Lower lobe of right lung (tissue), 2 donors: ENCODE measurements at regions not wholly inside any gene's neighbourhood (a gene's known extent, or its start where the extent isn't known, plus 50 kb on each side); places are given as distances from the start of the nearest gene placed in this dataset.

Source experiments
- ATAC-seq, 2 donors: fragments of 200-7000 bp; cut with Tn5 transposase; one replicate each; pipeline ENCODE4 v1.9.1; 2020 to 2022; ENCODE audit warnings: mild to moderate bottlenecking in 2 of 2, moderate library complexity in 2 of 2
- DNase-seq: peaks from one replicate; pipeline ENCODE4 v3.0.0-alpha.2; 2020
- H3K27ac ChIP-seq: fragments of 200-600 bp; one replicate; pipeline ENCODE4 v1.8.0; 2022
- H3K27me3 ChIP-seq: fragments of 200-600 bp; one replicate; pipeline ENCODE4 v1.8.0; 2022; ENCODE audit warnings: low read depth
- H3K36me3 ChIP-seq: fragments of 200-600 bp; one replicate; pipeline ENCODE4 v1.8.0; 2022; ENCODE audit warnings: mild to moderate bottlenecking
- H3K4me1 ChIP-seq: fragments of 200-600 bp; one replicate; pipeline ENCODE4 v1.8.0; 2022
- H3K4me3 ChIP-seq: fragments of 200-600 bp; one replicate; pipeline ENCODE4 v1.8.0; 2022; ENCODE audit warnings: mild to moderate bottlenecking
- H3K9me3 ChIP-seq: fragments of 200-600 bp; one replicate; pipeline ENCODE4 v1.8.0; 2022
- intact Hi-C: fragments of 100-400 bp; cut with DNase I; formaldehyde crosslinking; loops from one replicate; pipeline ENCODE4 v1.11.0; 2022
- TF ChIP-seq, protein P1 (sequence below): fragments of 200-600 bp; IDR thresholded peaks from one replicate; pipeline ENCODE4 v1.8.0; 2022; ENCODE audit warnings: antibody characterized with exemption, mild to moderate bottlenecking
- donor health status: DM: no; HTN: yes; CAD: no; lungs with severe emphysema.

DNA sequence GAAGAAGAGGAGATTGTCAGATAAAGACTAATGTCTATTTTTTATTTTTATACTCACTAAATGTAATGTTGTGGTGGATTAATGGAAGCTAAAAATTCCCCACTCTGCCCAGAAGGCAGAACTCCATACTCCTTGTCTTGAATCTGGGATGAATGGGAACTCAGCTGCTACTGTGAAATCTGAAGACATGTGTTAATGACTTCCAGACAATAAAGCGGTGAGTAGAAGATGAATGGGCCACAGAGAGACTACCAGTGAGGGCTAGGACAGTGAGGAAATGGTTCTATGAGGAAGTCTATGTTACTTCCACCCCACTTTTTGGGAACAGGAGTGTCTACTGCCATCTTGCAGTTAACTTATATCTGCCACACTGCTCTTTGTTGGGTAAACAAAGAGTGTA is 726.9 kb downstream of the CDH8 start:
- no peaks in the 10 kb centered on the region for H3K9me3 ChIP-seq
- no peaks in the 10 kb centered on the region for H3K36me3 ChIP-seq
- H3K27me3 ChIP-seq, result no peaks in the 10 kb centered on the region
- ATAC-seq, result no peak
- no peak for DNase-seq
- no peak overlapping the region for H3K4me3 ChIP-seq
- H3K27ac ChIP-seq, result no peak overlapping the region
- TF ChIP-seq, protein P1, sequence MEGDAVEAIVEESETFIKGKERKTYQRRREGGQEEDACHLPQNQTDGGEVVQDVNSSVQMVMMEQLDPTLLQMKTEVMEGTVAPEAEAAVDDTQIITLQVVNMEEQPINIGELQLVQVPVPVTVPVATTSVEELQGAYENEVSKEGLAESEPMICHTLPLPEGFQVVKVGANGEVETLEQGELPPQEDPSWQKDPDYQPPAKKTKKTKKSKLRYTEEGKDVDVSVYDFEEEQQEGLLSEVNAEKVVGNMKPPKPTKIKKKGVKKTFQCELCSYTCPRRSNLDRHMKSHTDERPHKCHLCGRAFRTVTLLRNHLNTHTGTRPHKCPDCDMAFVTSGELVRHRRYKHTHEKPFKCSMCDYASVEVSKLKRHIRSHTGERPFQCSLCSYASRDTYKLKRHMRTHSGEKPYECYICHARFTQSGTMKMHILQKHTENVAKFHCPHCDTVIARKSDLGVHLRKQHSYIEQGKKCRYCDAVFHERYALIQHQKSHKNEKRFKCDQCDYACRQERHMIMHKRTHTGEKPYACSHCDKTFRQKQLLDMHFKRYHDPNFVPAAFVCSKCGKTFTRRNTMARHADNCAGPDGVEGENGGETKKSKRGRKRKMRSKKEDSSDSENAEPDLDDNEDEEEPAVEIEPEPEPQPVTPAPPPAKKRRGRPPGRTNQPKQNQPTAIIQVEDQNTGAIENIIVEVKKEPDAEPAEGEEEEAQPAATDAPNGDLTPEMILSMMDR, result no peak
- intact Hi-C loops, result no loop called here
- H3K4me1 ChIP-seq, result no peaks in the 10 kb centered on the region

GRCh38 chr16:61306204-61306603 is 730.0 kb downstream of the CDH8 start:
- no peak for DNase-seq
- H3K36me3 ChIP-seq, result no peaks in the 10 kb centered on the region
- no peaks in the 10 kb centered on the region for H3K4me1 ChIP-seq
- no peaks in the 10 kb centered on the region for H3K27me3 ChIP-seq
- H3K27ac ChIP-seq, result no peak overlapping the region
- ATAC-seq, result no peak
- intact Hi-C loops, result no loop called here
- no peaks in the 10 kb centered on the region for H3K9me3 ChIP-seq
- TF ChIP-seq, protein P1, result no peak
- H3K4me3 ChIP-seq, result no peak overlapping the region

DNA sequence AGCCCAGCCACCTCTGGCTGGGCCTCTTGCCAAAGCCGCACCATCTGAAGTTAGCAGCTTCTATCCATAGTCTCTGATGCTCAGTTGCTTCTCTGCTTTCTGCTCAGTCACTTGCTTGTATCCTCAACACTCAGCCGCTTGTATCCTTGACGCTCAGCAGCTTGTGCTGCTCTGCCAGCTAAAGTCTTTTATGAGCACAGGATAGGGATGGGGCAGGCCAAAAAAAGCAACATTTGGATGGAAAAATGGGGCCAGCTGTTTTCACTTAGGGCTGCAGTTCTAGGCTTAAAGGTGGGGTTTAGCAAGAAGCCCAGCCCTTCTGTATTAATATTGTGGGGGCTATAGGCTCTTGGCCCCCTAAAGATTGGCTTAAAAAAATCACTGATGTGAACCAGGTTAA is 739.4 kb downstream of the CDH8 start:
- intact Hi-C loops, result no loop called here
- Histone ChIP-seq H3K36me3 (no peaks in the 10 kb centered on the region), H3K27ac (no peak overlapping the region), H3K27me3 (no peaks in the 10 kb centered on the region), H3K9me3 (no peaks in the 10 kb centered on the region), H3K4me1 (no peaks in the 10 kb centered on the region), H3K4me3 (no peak overlapping the region)
- TF ChIP-seq, protein P1, result no peak
- no peak for DNase-seq
- no peak for ATAC-seq

DNA sequence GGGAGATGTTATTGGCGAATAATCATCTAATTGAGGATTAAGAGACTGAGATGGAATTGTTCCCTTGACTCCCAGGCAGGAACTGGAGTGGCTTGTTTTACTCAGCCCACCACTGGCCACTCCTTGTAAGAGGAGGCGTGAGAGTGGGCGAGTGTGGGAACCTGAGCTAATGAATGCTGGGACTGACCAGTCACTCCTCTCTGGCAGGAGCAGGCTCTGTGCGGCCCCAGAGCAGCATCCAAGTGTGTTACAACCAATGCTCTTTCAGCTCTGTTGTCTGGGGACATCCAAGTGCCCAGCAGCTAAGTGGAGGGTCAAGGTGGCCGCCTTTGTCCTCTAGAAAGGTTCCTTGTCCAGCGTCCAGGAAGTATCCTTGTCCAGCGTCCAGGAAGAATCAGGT is 739.9 kb downstream of the CDH8 start:
- TF ChIP-seq, protein P1, result no peak

DNA sequence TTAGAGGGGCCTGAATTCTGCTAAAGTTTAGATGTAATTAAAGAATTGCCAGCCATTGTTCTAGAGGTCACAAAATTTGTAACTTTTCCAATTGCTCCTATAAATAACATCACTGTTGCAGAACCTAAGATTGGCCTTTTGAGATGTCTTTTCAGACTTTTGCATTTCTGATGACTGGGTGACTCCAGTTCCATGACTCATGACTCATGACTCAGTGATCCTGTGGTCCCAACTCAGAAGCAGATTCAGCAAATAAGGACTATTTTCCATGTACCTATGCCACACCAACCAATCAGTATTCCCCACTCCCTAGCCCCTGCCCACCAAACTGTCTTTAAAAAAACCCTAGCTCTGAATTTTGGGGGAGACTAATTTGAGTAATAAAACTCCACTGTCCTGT is 740.9 kb downstream of the CDH8 start:
- no peak for ATAC-seq
- Histone ChIP-seq H3K4me3 (no peak overlapping the region), H3K27me3 (no peaks in the 10 kb centered on the region), H3K27ac (no peak overlapping the region), H3K4me1 (no peaks in the 10 kb centered on the region), H3K9me3 (no peaks in the 10 kb centered on the region), H3K36me3 (no peaks in the 10 kb centered on the region)
- DNase-seq, result no peak
- intact Hi-C loops, result no loop called here
- TF ChIP-seq, protein P1, result no peak

More for the DNA sequence above, 739.9 kb downstream of the CDH8 start:
- no peak overlapping the region for H3K4me3 ChIP-seq
- H3K27me3 ChIP-seq, result no peaks in the 10 kb centered on the region
- DNase-seq, result no peak
- no peak for ATAC-seq
- intact Hi-C loops, result no loop called here
- H3K36me3 ChIP-seq, result no peaks in the 10 kb centered on the region
- no peaks in the 10 kb centered on the region for H3K9me3 ChIP-seq
- H3K27ac ChIP-seq, result no peak overlapping the region
- no peaks in the 10 kb centered on the region for H3K4me1 ChIP-seq

DNA sequence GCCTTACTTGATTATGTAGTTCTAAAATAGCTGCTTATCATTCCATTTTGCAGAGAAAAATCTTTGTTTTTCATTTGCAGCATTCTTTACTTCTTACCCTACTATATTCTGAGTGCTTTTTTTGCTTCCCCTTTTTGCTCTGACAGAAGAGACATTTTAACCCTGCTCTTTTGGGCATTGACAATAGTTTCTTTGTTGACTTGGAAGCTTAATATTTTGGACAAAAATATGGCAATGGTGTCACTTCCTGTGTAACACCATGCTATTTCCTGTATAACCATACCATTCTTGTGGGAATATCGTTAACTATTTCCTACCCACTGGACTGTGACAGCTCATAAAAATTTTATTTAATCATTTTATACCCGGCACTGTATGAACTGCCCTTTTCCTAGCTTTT is 747.1 kb downstream of the CDH8 start:
- ATAC-seq, result no peak
- Histone ChIP-seq H3K4me1 (no peaks in the 10 kb centered on the region), H3K27ac (no peak overlapping the region), H3K4me3 (no peak overlapping the region), H3K27me3 (no peaks in the 10 kb centered on the region), H3K9me3 (no peaks in the 10 kb centered on the region), H3K36me3 (no peaks in the 10 kb centered on the region)
- intact Hi-C loops, result no loop called here
- DNase-seq, result no peak
- TF ChIP-seq, protein P1, result no peak
